ENCODE measurements at regions not wholly inside any gene's neighbourhood (a gene's known extent, or its start where the extent isn't known, plus 50 kb on each side); places are given as distances from the start of the nearest gene placed in this dataset.

- Mint-ChIP-seq H3K36me3 (peaks cover 7 to 10% (median 9%) of the 10 kb centered on the region in 3 donors), H3K4me3 (peak overlapping the region in 1 of 5 donors; percentile 3), H3K27ac (no peak overlapping the region), H3K9me3 (peaks cover 0 to 9% (median 3%) of the 10 kb centered on the region in 6 donors), H3K4me1 (peaks cover 9 to 48% of the 10 kb centered on the region in 2 donors), H3K27me3 (ENCODE audit: low read depth in 3 of 3) (peaks cover 1 to 12% (median 11%) of the 10 kb centered on the region in 3 donors)
- no peak for DNase-seq
Observed at GRCh38 chr6:17022604-17023003, 79.2 kb upstream of the STMND1 start.

- DNase-seq = no peak
- H3K27ac Mint-ChIP-seq = no peak overlapping the region
- H3K4me3 Mint-ChIP-seq = no peak overlapping the region
- peaks cover 7 to 9% (median 8%) of the 10 kb centered on the region in 3 donors for H3K36me3 Mint-ChIP-seq
- H3K4me1 Mint-ChIP-seq = peaks cover 11 to 45% of the 10 kb centered on the region in 2 donors
- peaks cover 1 to 12% (median 11%) of the 10 kb centered on the region in 3 donors for H3K27me3 Mint-ChIP-seq (ENCODE audit: low read depth in 3 of 3)
- H3K9me3 Mint-ChIP-seq = peaks cover 0 to 9% (median 3%) of the 10 kb centered on the region in 6 donors
Observed at GRCh38 chr6:17021539-17021889, 80.3 kb upstream of the STMND1 start.

GRCh38 chr6:17020889-17021538, 80.8 kb upstream of the STMND1 start:
- peaks cover 7 to 9% (median 8%) of the 10 kb centered on the region in 3 donors for H3K36me3 Mint-ChIP-seq
- H3K4me3 Mint-ChIP-seq = no peak overlapping the region
- no peak overlapping the region for H3K27ac Mint-ChIP-seq

GRCh38 chr6:17018425-17018824, 83.4 kb upstream of the STMND1 start:
- no peak for DNase-seq
- Mint-ChIP-seq H3K36me3 (no peaks in the 10 kb centered on the region), H3K27ac (no peak overlapping the region), H3K4me3 (no peak overlapping the region), H3K9me3 (no peaks in the 10 kb centered on the region), H3K4me1 (peaks cover 26 to 52% of the 10 kb centered on the region in 2 donors), H3K27me3 (ENCODE audit: low read depth in 3 of 3) (peaks cover 7 to 25% (median 13%) of the 10 kb centered on the region in 3 donors)

More at GRCh38 chr6:17020889-17021538, 80.8 kb upstream of the STMND1 start:
- DNase-seq = no peak
- Mint-ChIP-seq H3K9me3 (peaks cover 0 to 9% (median 3%) of the 10 kb centered on the region in 6 donors), H3K4me1 (peaks cover 13 to 45% of the 10 kb centered on the region in 2 donors), H3K27me3 (ENCODE audit: low read depth in 3 of 3) (peaks cover 3 to 13% (median 11%) of the 10 kb centered on the region in 3 donors)

- DNase-seq = no peak
- H3K4me3 Mint-ChIP-seq = no peak overlapping the region
Observed at GRCh38 chr6:17017416-17017815, 84.4 kb upstream of the STMND1 start.

GRCh38 chr6:17015551-17016381, 86.1 kb upstream of the STMND1 start:
- no peaks in the 10 kb centered on the region for H3K36me3 Mint-ChIP-seq
- H3K27ac Mint-ChIP-seq = peak overlapping the region; percentile 76 to 95 (median 88)
- peaks cover 26 to 37% of the 10 kb centered on the region in 2 donors for H3K4me1 Mint-ChIP-seq
- no peaks in the 10 kb centered on the region for H3K9me3 Mint-ChIP-seq
- peaks cover 7 to 22% (median 15%) of the 10 kb centered on the region in 3 donors for H3K27me3 Mint-ChIP-seq (ENCODE audit: low read depth in 3 of 3)
- DNase-seq = peak; percentile 74 to 86 (median 78)
- peak overlapping the region; percentile 70 to 89 (median 84) for H3K4me3 Mint-ChIP-seq

More at GRCh38 chr6:17017416-17017815, 84.4 kb upstream of the STMND1 start:
- peak overlapping the region in 1 of 6 donors; percentile 84 for H3K27ac Mint-ChIP-seq
- no peaks in the 10 kb centered on the region for H3K9me3 Mint-ChIP-seq
- peaks cover 26 to 41% of the 10 kb centered on the region in 2 donors for H3K4me1 Mint-ChIP-seq
- H3K27me3 Mint-ChIP-seq (ENCODE audit: low read depth in 3 of 3) = peaks cover 7 to 25% (median 13%) of the 10 kb centered on the region in 3 donors
- H3K36me3 Mint-ChIP-seq = no peaks in the 10 kb centered on the region

- peaks cover 8 to 20% (median 19%) of the 10 kb centered on the region in 3 donors for H3K27me3 Mint-ChIP-seq (ENCODE audit: low read depth in 3 of 3)
- H3K4me3 Mint-ChIP-seq = peak overlapping the region; percentile 70 to 89 (median 80)
- no peaks in the 10 kb centered on the region for H3K9me3 Mint-ChIP-seq
- peaks cover 26 to 37% of the 10 kb centered on the region in 2 donors for H3K4me1 Mint-ChIP-seq
- no peaks in the 10 kb centered on the region for H3K36me3 Mint-ChIP-seq
- DNase-seq = peak; percentile 36 to 84 (median 72)
- peak overlapping the region; percentile 19 to 95 (median 82) for H3K27ac Mint-ChIP-seq
Observed at GRCh38 chr6:17015144-17015543, 86.7 kb upstream of the STMND1 start.

GRCh38 chr6:17013701-17014100, 88.1 kb upstream of the STMND1 start:
- H3K27ac Mint-ChIP-seq = peak overlapping the region in 1 of 6 donors; percentile 84
- DNase-seq = no peak
- peaks cover 26 to 37% of the 10 kb centered on the region in 2 donors for H3K4me1 Mint-ChIP-seq
- no peaks in the 10 kb centered on the region for H3K9me3 Mint-ChIP-seq
- H3K36me3 Mint-ChIP-seq = no peaks in the 10 kb centered on the region
- peak overlapping the region in 2 of 5 donors; percentile 33 to 53 for H3K4me3 Mint-ChIP-seq
- peaks cover 8 to 20% (median 12%) of the 10 kb centered on the region in 3 donors for H3K27me3 Mint-ChIP-seq (ENCODE audit: low read depth in 3 of 3)

GRCh38 chr6:17012421-17013225, 89.2 kb upstream of the STMND1 start:
- Mint-ChIP-seq H3K27me3 (ENCODE audit: low read depth in 3 of 3) (peaks cover 12 to 20% (median 15%) of the 10 kb centered on the region in 3 donors), H3K4me3 (no peak overlapping the region), H3K27ac (no peak overlapping the region), H3K4me1 (peaks cover 26 to 37% of the 10 kb centered on the region in 2 donors), H3K36me3 (peaks cover 0 to 4% (median 0%) of the 10 kb centered on the region in 3 donors), H3K9me3 (peaks cover 0 to 5% (median 0%) of the 10 kb centered on the region in 6 donors)
- DNase-seq = no peak

GRCh38 chr6:17011985-17012384, 89.9 kb upstream of the STMND1 start:
- Mint-ChIP-seq H3K4me1 (peaks cover 26 to 34% of the 10 kb centered on the region in 2 donors), H3K4me3 (no peak overlapping the region), H3K36me3 (peaks cover 0 to 4% (median 0%) of the 10 kb centered on the region in 3 donors), H3K27me3 (ENCODE audit: low read depth in 3 of 3) (peaks cover 12 to 20% (median 15%) of the 10 kb centered on the region in 3 donors), H3K9me3 (peaks cover 0 to 6% (median 0%) of the 10 kb centered on the region in 6 donors), H3K27ac (no peak overlapping the region)
- no peak for DNase-seq

GRCh38 chr6:17007749-17008148, 94.1 kb upstream of the STMND1 start:
- Mint-ChIP-seq H3K9me3 (peaks cover 0 to 6% (median 0%) of the 10 kb centered on the region in 6 donors), H3K4me1 (no peaks in the 10 kb centered on the region), H3K36me3 (peaks cover 0 to 4% (median 0%) of the 10 kb centered on the region in 3 donors), H3K27ac (no peak overlapping the region), H3K4me3 (no peak overlapping the region), H3K27me3 (ENCODE audit: low read depth in 3 of 3) (peaks cover 5 to 21% (median 8%) of the 10 kb centered on the region in 3 donors)
- no peak for DNase-seq

GRCh38 chr6:17006543-17006942, 95.3 kb upstream of the STMND1 start:
- Mint-ChIP-seq H3K27me3 (ENCODE audit: low read depth in 3 of 3) (peaks cover 8 to 21% (median 8%) of the 10 kb centered on the region in 3 donors), H3K9me3 (peaks cover 0 to 6% (median 0%) of the 10 kb centered on the region in 6 donors), H3K27ac (no peak overlapping the region)

GRCh38 chr6:17004269-17004668, 97.6 kb upstream of the STMND1 start:
- Mint-ChIP-seq H3K27me3 (ENCODE audit: low read depth in 3 of 3) (peaks cover 6 to 20% (median 9%) of the 10 kb centered on the region in 3 donors), H3K4me1 (no peaks in the 10 kb centered on the region), H3K36me3 (peaks cover 0 to 4% (median 0%) of the 10 kb centered on the region in 3 donors), H3K27ac (no peak overlapping the region), H3K9me3 (peaks cover 0 to 6% (median 0%) of the 10 kb centered on the region in 6 donors), H3K4me3 (no peak overlapping the region)
- no peak for DNase-seq

More at GRCh38 chr6:17006543-17006942, 95.3 kb upstream of the STMND1 start:
- DNase-seq = no peak
- H3K4me1 Mint-ChIP-seq = no peaks in the 10 kb centered on the region
- peaks cover 0 to 4% (median 0%) of the 10 kb centered on the region in 3 donors for H3K36me3 Mint-ChIP-seq
- H3K4me3 Mint-ChIP-seq = no peak overlapping the region

Measured in immature natural killer cell (primary cell).